GM21390 (cell line): ENCODE measurements at regions not wholly inside any gene's neighbourhood (a gene's known extent, or its start where the extent isn't known, plus 50 kb on each side); places are given as distances from the start of the nearest gene placed in this dataset.
A peak's percentile ranks its signal among the peaks of the same experiment; 100 is the strongest.
"Not testable (repeated sequence)": the region's sequence is repeated elsewhere in the genome, so short reads cannot be mapped to it uniquely, and the experiment has no call there.

Source experiments
- ATAC-seq: cut with Tn5 transposase; IDR thresholded peaks from one replicate; pipeline ENCODE4 v1.9.1; 2021; ENCODE audit not compliant: unreplicated experiment

- ATAC-seq, result no peak
Measured at GRCh38 chr15:38117781-38118180, 134.9 kb upstream of the SPRED1 start.

- not testable (repeated sequence) for ATAC-seq
Measured at GRCh38 chr15:38119865-38120264, 132.8 kb upstream of the SPRED1 start.

GRCh38 chr15:38127306-38127771, 125.3 kb upstream of the SPRED1 start:
- ATAC-seq, result no peak

GRCh38 chr15:38128341-38128781, 124.3 kb upstream of the SPRED1 start:
- no peak for ATAC-seq

- no peak for ATAC-seq
Measured at GRCh38 chr15:38128921-38129320, 123.7 kb upstream of the SPRED1 start.

GRCh38 chr15:38129531-38130204, 123.0 kb upstream of the SPRED1 start:
- peak; percentile 75 for ATAC-seq

- peak; percentile 26 for ATAC-seq
Measured at GRCh38 chr15:38130205-38130567, 122.5 kb upstream of the SPRED1 start.

- ATAC-seq, result peak; percentile 50
Measured at GRCh38 chr15:38130740-38131498, 121.7 kb upstream of the SPRED1 start.

GRCh38 chr15:38134252-38134651, 118.4 kb upstream of the SPRED1 start:
- ATAC-seq, result no peak

GRCh38 chr15:38142195-38142594, 110.4 kb upstream of the SPRED1 start:
- not testable (repeated sequence) for ATAC-seq

GRCh38 chr15:38144921-38145320, 107.7 kb upstream of the SPRED1 start:
- ATAC-seq, result no peak

GRCh38 chr15:38145651-38146111, 107.0 kb upstream of the SPRED1 start:
- ATAC-seq, result no peak

- no peak for ATAC-seq
Measured at GRCh38 chr15:38147246-38147645, 105.4 kb upstream of the SPRED1 start.

- no peak for ATAC-seq
Measured at GRCh38 chr15:38148471-38148870, 104.2 kb upstream of the SPRED1 start.

- ATAC-seq, result no peak
Measured at GRCh38 chr15:38149315-38149714, 103.3 kb upstream of the SPRED1 start.

GRCh38 chr15:38150148-38150547, 102.5 kb upstream of the SPRED1 start:
- ATAC-seq, result no peak

GRCh38 chr15:38150794-38151193, 101.8 kb upstream of the SPRED1 start:
- no peak for ATAC-seq

- ATAC-seq, result no peak
Measured at GRCh38 chr15:38153781-38154180, 98.9 kb upstream of the SPRED1 start.

GRCh38 chr15:38154255-38154654, 98.4 kb upstream of the SPRED1 start:
- ATAC-seq, result no peak

GRCh38 chr15:38154837-38155236, 97.8 kb upstream of the SPRED1 start:
- no peak for ATAC-seq

- no peak for ATAC-seq
Measured at GRCh38 chr15:38163658-38164057, 89.0 kb upstream of the SPRED1 start.

- no peak for ATAC-seq
Measured at GRCh38 chr15:38164061-38164460, 88.6 kb upstream of the SPRED1 start.
